ENCODE measurements at regions not wholly inside any gene's neighbourhood (a gene's known extent, or its start where the extent isn't known, plus 50 kb on each side); places are given as distances from the start of the nearest gene placed in this dataset.

DNA sequence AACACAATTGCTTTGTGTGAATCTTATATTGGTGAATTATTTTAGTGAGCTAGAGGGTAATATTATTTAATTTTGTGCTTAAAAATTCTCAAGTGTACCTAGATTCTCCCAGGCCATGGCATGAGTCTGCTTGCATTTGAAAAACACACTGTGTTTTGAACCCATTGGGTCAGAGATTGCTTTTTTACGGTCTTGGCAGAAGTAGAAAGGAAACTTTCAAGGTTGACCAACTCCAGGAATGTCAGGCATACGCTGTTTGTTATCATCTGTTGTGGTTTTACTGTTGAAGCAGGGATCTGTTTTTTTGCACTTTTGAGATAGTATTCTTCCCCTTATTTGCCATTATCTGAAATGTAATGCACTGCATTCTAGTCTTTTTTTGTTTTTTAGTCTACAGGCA is 377.4 kb downstream of the RPRM start:
- Histone ChIP-seq H3K36me3 (ENCODE audit: insufficient read depth) (no peaks in the 10 kb centered on the region), H3K27me3 (ENCODE audit: insufficient read depth) (no peaks in the 10 kb centered on the region), H2AFZ (no peak overlapping the region), H3K79me2 (replicated peaks; ENCODE audit: insufficient read depth) (no peaks in the 10 kb centered on the region), H3K27ac (ENCODE audit: low read depth) (no peak overlapping the region), H3K4me1 (ENCODE audit: insufficient read depth) (no peaks in the 10 kb centered on the region), H3K9me2 (ENCODE audit: insufficient read depth) (no peaks in the 10 kb centered on the region), H3K4me2 (no peak overlapping the region), H3F3A (replicated peaks; ENCODE audit: low read depth) (no peaks in the 10 kb centered on the region), H3K4me3 (no peak overlapping the region), H4K20me1 (replicated peaks; ENCODE audit: insufficient read depth) (no peaks in the 10 kb centered on the region)
- H3K36me3 Mint-ChIP-seq (ENCODE audit: low read depth): no peaks in the 10 kb centered on the region
- ATAC-seq (no peak), DNase-seq (ENCODE audit: low spot score) (no peak)
- peaks cover 2% of the 10 kb centered on the region for H3K27me3 Mint-ChIP-seq (ENCODE audit: insufficient read depth, low read depth, poor library complexity)
- H3K4me1 Mint-ChIP-seq: no peaks in the 10 kb centered on the region
- no peak overlapping the region for H3K4me3 Mint-ChIP-seq
- TF ChIP-seq NANOG (IDR thresholded peaks at IDR 0.05; ENCODE audit: borderline replicate concordance): no peak
- no peak for TF ChIP-seq JUNB (IDR thresholded peaks at IDR 0.05; ENCODE audit: unreplicated experiment)
- TF ChIP-seq, protein P1, sequence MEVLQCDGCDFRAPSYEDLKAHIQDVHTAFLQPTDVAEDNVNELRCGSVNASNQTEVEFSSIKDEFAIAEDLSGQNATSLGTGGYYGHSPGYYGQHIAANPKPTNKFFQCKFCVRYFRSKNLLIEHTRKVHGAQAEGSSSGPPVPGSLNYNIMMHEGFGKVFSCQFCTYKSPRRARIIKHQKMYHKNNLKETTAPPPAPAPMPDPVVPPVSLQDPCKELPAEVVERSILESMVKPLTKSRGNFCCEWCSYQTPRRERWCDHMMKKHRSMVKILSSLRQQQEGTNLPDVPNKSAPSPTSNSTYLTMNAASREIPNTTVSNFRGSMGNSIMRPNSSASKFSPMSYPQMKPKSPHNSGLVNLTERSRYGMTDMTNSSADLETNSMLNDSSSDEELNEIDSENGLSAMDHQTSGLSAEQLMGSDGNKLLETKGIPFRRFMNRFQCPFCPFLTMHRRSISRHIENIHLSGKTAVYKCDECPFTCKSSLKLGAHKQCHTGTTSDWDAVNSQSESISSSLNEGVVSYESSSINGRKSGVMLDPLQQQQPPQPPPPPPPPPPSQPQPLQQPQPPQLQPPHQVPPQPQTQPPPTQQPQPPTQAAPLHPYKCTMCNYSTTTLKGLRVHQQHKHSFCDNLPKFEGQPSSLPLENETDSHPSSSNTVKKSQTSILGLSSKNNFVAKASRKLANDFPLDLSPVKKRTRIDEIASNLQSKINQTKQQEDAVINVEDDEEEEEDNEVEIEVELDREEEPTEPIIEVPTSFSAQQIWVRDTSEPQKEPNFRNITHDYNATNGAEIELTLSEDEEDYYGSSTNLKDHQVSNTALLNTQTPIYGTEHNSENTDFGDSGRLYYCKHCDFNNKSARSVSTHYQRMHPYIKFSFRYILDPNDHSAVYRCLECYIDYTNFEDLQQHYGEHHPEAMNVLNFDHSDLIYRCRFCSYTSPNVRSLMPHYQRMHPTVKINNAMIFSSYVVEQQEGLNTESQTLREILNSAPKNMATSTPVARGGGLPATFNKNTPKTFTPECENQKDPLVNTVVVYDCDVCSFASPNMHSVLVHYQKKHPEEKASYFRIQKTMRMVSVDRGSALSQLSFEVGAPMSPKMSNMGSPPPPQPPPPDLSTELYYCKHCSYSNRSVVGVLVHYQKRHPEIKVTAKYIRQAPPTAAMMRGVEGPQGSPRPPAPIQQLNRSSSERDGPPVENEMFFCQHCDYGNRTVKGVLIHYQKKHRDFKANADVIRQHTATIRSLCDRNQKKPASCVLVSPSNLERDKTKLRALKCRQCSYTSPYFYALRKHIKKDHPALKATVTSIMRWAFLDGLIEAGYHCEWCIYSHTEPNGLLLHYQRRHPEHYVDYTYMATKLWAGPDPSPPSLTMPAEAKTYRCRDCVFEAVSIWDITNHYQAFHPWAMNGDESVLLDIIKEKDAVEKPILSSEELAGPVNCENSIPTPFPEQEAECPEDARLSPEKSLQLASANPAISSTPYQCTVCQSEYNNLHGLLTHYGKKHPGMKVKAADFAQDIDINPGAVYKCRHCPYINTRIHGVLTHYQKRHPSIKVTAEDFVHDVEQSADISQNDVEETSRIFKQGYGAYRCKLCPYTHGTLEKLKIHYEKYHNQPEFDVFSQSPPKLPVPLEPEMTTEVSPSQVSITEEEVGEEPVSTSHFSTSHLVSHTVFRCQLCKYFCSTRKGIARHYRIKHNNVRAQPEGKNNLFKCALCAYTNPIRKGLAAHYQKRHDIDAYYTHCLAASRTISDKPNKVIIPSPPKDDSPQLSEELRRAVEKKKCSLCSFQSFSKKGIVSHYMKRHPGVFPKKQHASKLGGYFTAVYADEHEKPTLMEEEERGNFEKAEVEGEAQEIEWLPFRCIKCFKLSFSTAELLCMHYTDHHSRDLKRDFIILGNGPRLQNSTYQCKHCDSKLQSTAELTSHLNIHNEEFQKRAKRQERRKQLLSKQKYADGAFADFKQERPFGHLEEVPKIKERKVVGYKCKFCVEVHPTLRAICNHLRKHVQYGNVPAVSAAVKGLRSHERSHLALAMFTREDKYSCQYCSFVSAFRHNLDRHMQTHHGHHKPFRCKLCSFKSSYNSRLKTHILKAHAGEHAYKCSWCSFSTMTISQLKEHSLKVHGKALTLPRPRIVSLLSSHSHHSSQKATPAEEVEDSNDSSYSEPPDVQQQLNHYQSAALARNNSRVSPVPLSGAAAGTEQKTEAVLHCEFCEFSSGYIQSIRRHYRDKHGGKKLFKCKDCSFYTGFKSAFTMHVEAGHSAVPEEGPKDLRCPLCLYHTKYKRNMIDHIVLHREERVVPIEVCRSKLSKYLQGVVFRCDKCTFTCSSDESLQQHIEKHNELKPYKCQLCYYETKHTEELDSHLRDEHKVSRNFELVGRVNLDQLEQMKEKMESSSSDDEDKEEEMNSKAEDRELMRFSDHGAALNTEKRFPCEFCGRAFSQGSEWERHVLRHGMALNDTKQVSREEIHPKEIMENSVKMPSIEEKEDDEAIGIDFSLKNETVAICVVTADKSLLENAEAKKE (CRISPR knock-in tag; IDR thresholded peaks at IDR 0.05): no peak
- no peak for TF ChIP-seq ZNF331 (CRISPR knock-in tag; IDR thresholded peaks at IDR 0.05; ENCODE audit: low read depth)
- TF ChIP-seq EZH2phosphoT487 (IDR thresholded peaks at IDR 0.05; ENCODE audit: unreplicated experiment): no peak
- TF ChIP-seq, protein P2, sequence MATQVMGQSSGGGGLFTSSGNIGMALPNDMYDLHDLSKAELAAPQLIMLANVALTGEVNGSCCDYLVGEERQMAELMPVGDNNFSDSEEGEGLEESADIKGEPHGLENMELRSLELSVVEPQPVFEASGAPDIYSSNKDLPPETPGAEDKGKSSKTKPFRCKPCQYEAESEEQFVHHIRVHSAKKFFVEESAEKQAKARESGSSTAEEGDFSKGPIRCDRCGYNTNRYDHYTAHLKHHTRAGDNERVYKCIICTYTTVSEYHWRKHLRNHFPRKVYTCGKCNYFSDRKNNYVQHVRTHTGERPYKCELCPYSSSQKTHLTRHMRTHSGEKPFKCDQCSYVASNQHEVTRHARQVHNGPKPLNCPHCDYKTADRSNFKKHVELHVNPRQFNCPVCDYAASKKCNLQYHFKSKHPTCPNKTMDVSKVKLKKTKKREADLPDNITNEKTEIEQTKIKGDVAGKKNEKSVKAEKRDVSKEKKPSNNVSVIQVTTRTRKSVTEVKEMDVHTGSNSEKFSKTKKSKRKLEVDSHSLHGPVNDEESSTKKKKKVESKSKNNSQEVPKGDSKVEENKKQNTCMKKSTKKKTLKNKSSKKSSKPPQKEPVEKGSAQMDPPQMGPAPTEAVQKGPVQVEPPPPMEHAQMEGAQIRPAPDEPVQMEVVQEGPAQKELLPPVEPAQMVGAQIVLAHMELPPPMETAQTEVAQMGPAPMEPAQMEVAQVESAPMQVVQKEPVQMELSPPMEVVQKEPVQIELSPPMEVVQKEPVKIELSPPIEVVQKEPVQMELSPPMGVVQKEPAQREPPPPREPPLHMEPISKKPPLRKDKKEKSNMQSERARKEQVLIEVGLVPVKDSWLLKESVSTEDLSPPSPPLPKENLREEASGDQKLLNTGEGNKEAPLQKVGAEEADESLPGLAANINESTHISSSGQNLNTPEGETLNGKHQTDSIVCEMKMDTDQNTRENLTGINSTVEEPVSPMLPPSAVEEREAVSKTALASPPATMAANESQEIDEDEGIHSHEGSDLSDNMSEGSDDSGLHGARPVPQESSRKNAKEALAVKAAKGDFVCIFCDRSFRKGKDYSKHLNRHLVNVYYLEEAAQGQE (IDR thresholded peaks at IDR 0.05; ENCODE audit: unreplicated experiment): no peak
- TF ChIP-seq STAT1 (IDR thresholded peaks at IDR 0.05; ENCODE audit: unreplicated experiment): no peak
- no peaks in the 10 kb centered on the region for H3K9me3 Mint-ChIP-seq
- H3K27ac Mint-ChIP-seq: no peak overlapping the region

All from GM23338 (cell line).